A549 (cell line): ENCODE measurements at regions not wholly inside any gene's neighbourhood (a gene's known extent, or its start where the extent isn't known, plus 50 kb on each side); places are given as distances from the start of the nearest gene placed in this dataset.

Experiments
- ATAC-seq, 2 experiments: fragments of 200-7000 bp in 1 of 2; fragments of >200 bp in 1 of 2; cut with Nextera tagmentation in 1 of 2; cut with Tn5 transposase in 1 of 2; 3 replicates each; pipeline versions ENCODE4 v1.8.0 to v1.9.1; 2018 to 2020; ENCODE audit warnings: mild to moderate bottlenecking in 1 of 2, moderate library complexity in 1 of 2
- CTCF ChIA-PET: fragments of 300-600 bp; sonication (Branson Sonifier 250); formaldehyde crosslinking; extraction: SDS; loops from one replicate; lab custom pipeline; 2021; ENCODE audit warnings: antibody characterized with exemption, inconsistent platforms; lab: Yijun Ruan, JAX
- POLR2A ChIA-PET: fragments of 350-600 bp; formaldehyde crosslinking; extraction: SDS; loops from one replicate; lab custom pipeline; 2021; ENCODE audit warnings: antibody characterized with exemption, inconsistent platforms; lab: Yijun Ruan, JAX
- DNase-seq, 2 experiments: peaks; one replicate each; pipeline versions ENCODE4 v3.0.0 to v3.0.0-alpha.2; 2011 to 2016; ENCODE audit warnings: low read depth in 1 of 2, low spot score in 1 of 2
- FAIRE-seq: peaks from 2 replicates; lab custom pipeline; 2011; peaks lifted over from hg19 to GRCh38; lab: Jason Lieb, UNC
- H3K27ac ChIP-seq, 2 experiments: fragments of >200 bp; sonication (Bioruptor Twin); formaldehyde crosslinking; 3 replicates each; pipeline ENCODE4 v1.5.1; 2016 to 2017
- H3K4me1 ChIP-seq: fragments of >200 bp; sonication (Bioruptor Twin); formaldehyde crosslinking; 3 replicates; pipeline ENCODE4 v1.6.1; 2016
- H3K4me2 ChIP-seq: fragments of >200 bp; sonication (Bioruptor Twin); formaldehyde crosslinking; 3 replicates; pipeline ENCODE4 v1.6.1; 2016
- H3K4me3 ChIP-seq: fragments of >200 bp; sonication (Bioruptor Twin); formaldehyde crosslinking; 3 replicates; pipeline ENCODE4 v1.5.1; 2016
- H3K9me3 ChIP-seq: fragments of >200 bp; sonication (Bioruptor Twin); formaldehyde crosslinking; 3 replicates; pipeline ENCODE4 v1.6.1; 2016
- BHLHE40 ChIP-seq: IDR thresholded peaks from 2 replicates; pipeline ENCODE4 v1.6.1; 2012; ENCODE audit warnings: low read depth, low read length, inconsistent platforms
- CEBPB ChIP-seq, 2 experiments: fragments of >200 bp in 1 of 2; sonication (Bioruptor Twin) in 1 of 2; formaldehyde crosslinking in 1 of 2; IDR thresholded peaks; 2 replicates each; pipeline ENCODE4 v1.6.1; 2012 to 2016
- E2F6 ChIP-seq: IDR thresholded peaks from 2 replicates; pipeline ENCODE4 v1.6.1; 2012; ENCODE audit warnings: low read depth, borderline replicate concordance
- EHF ChIP-seq: fragments of 250-450 bp; sonication (Bioruptor Pico); IDR thresholded peaks from 2 replicates; pipeline ENCODE4 v1.5.0; 2020; ENCODE audit warnings: mild to moderate bottlenecking
- EHMT2 ChIP-seq: fragments of 200-600 bp; sonication (generic); IDR thresholded peaks from 2 replicates; pipeline ENCODE4 v1.6.1; 2016; ENCODE audit warnings: antibody characterized with exemption, low read depth, mild to moderate bottlenecking, moderate library complexity
- FOSL2 ChIP-seq, 2 experiments: fragments of 450-650 bp in 1 of 2; fragments of >200 bp in 1 of 2; sonication (Bioruptor Twin) in 1 of 2; formaldehyde crosslinking; IDR thresholded peaks; 2 replicates each; pipeline versions ENCODE4 v1.5.0 to v1.6.1; 2016 to 2020; ENCODE audit warnings: mild to moderate bottlenecking in 1 of 2, moderate library complexity in 1 of 2
- GATA3 ChIP-seq: IDR thresholded peaks from 2 replicates; pipeline ENCODE4 v1.6.1; 2012; ENCODE audit warnings: borderline replicate concordance
- HMGXB4 ChIP-seq: fragments of 250-450 bp; sonication (Bioruptor Pico); IDR thresholded peaks from 2 replicates; pipeline ENCODE4 v1.5.0; 2021; ENCODE audit warnings: mild to moderate bottlenecking, moderate library complexity, borderline replicate concordance
- HOXA7 ChIP-seq: fragments of 250-450 bp; sonication (Bioruptor Pico); IDR thresholded peaks from 2 replicates; pipeline ENCODE4 v1.5.0; 2020; ENCODE audit warnings: mild to moderate bottlenecking, moderate library complexity
- HOXB5 ChIP-seq: fragments of 250-450 bp; sonication (Bioruptor Pico); IDR thresholded peaks from 2 replicates; pipeline ENCODE4 v1.5.0; 2020; ENCODE audit warnings: mild to moderate bottlenecking, moderate library complexity
- JUN ChIP-seq, 2 experiments: fragments of >200 bp; sonication (Bioruptor Twin); formaldehyde crosslinking; IDR thresholded peaks; 2 replicates in 1 of 2; 3 replicates in 1 of 2; pipeline ENCODE4 v1.6.1; 2016 to 2017
- KDM1A ChIP-seq: fragments of 200-600 bp; sonication (generic); IDR thresholded peaks from 2 replicates; pipeline ENCODE4 v1.6.1; 2016; ENCODE audit warnings: low read depth, mild to moderate bottlenecking
- MAFK ChIP-seq: fragments of 450-650 bp; IDR thresholded peaks from 2 replicates; pipeline ENCODE4 v1.6.1; 2014; ENCODE audit not compliant: partially characterized antibody
- MAX ChIP-seq: IDR thresholded peaks from 2 replicates; pipeline ENCODE4 v1.6.1; 2012
- NPAS2 ChIP-seq: fragments of 250-450 bp; sonication (Bioruptor Pico); IDR thresholded peaks from 2 replicates; pipeline ENCODE4 v1.8.0; 2022; ENCODE audit warnings: mild to moderate bottlenecking, moderate library complexity, borderline replicate concordance
- PBX3 ChIP-seq: IDR thresholded peaks from 2 replicates; pipeline ENCODE4 v1.6.1; 2012
- POLR2A ChIP-seq: IDR thresholded peaks from 2 replicates; pipeline ENCODE4 v1.6.1; 2012; ENCODE audit warnings: mild to moderate bottlenecking, low read length
- POLR2AphosphoS2 ChIP-seq: conservative IDR thresholded peaks from 2 replicates; pipeline ENCODE4 v1.6.1; 2012; ENCODE audit warnings: low read length, improper control_type of control experiment, inconsistent platforms
- RAD21 ChIP-seq, 2 experiments: fragments of >200 bp in 1 of 2; sonication (Bioruptor Twin) in 1 of 2; formaldehyde crosslinking in 1 of 2; IDR thresholded peaks in 1 of 2; conservative IDR thresholded peaks in 1 of 2; 2 replicates in 1 of 2; 3 replicates in 1 of 2; pipeline ENCODE4 v1.6.1; 2012 to 2018; ENCODE audit warnings: inconsistent platforms in 1 of 2
- REST ChIP-seq: fragments of 200-600 bp; sonication (generic); IDR thresholded peaks from 2 replicates; pipeline ENCODE4 v1.6.1; 2016; ENCODE audit warnings: antibody characterized with exemption, mild to moderate bottlenecking, moderate library complexity
- TP53 ChIP-seq: fragments of 250-450 bp; sonication (Bioruptor Pico); IDR thresholded peaks from 2 replicates; pipeline ENCODE4 v1.5.0; 2021; ENCODE audit warnings: mild to moderate bottlenecking, moderate library complexity
- ZC3H11A ChIP-seq: fragments of 450-650 bp; IDR thresholded peaks from 2 replicates; pipeline ENCODE4 v1.6.1; 2014; ENCODE audit warnings: antibody characterized with exemption, mild to moderate bottlenecking
- ZFP36 ChIP-seq: fragments of 450-650 bp; IDR thresholded peaks from 2 replicates; pipeline ENCODE4 v1.6.1; 2014; ENCODE audit warnings: borderline replicate concordance; ENCODE audit not compliant: partially characterized antibody
- WGBS: methylation state at CpG from one replicate; pipeline ENCODE4 v1.1.6; 2017; ENCODE audit errors: missing lambda C conversion rate; 5-methylcytosine and 5-hydroxymethylcytosine counted together
- TF ChIP-seq, protein P1 (sequence below): fragments of 250-450 bp; sonication (Bioruptor Pico); IDR thresholded peaks from 2 replicates; pipeline ENCODE4 v1.5.0; 2020; ENCODE audit warnings: low read depth, mild to moderate bottlenecking, moderate library complexity
- TF ChIP-seq, protein P2 (sequence below): fragments of 450-650 bp; IDR thresholded peaks from 2 replicates; pipeline ENCODE4 v1.6.1; 2014; ENCODE audit warnings: antibody characterized with exemption

- DNase-seq (no peak), ATAC-seq (no peak), FAIRE-seq (no peak)
- no peak overlapping the region for H3K4me2 ChIP-seq
- POLR2A ChIA-PET = no interaction called here
- CTCF ChIA-PET = no interaction called here
- H3K27ac ChIP-seq = no peak overlapping the region
- no peak overlapping the region for H3K4me3 ChIP-seq
- 47% methylated on average over 3 of the region's 3 CpGs for WGBS
- no peaks in the 10 kb centered on the region for H3K4me1 ChIP-seq
- TF ChIP-seq PBX3 (no peak), POLR2AphosphoS2 (no peak), JUN (IDR thresholded peaks at IDR 0.05) (no peak), NPAS2 (CRISPR knock-in tag) (no peak), TP53 (no peak), EHF (CRISPR knock-in tag) (no peak)
- no peaks in the 10 kb centered on the region for H3K9me3 ChIP-seq
Measured at GRCh38 chr1:181335631-181336030, 147.7 kb upstream of the CACNA1E start.

DNA sequence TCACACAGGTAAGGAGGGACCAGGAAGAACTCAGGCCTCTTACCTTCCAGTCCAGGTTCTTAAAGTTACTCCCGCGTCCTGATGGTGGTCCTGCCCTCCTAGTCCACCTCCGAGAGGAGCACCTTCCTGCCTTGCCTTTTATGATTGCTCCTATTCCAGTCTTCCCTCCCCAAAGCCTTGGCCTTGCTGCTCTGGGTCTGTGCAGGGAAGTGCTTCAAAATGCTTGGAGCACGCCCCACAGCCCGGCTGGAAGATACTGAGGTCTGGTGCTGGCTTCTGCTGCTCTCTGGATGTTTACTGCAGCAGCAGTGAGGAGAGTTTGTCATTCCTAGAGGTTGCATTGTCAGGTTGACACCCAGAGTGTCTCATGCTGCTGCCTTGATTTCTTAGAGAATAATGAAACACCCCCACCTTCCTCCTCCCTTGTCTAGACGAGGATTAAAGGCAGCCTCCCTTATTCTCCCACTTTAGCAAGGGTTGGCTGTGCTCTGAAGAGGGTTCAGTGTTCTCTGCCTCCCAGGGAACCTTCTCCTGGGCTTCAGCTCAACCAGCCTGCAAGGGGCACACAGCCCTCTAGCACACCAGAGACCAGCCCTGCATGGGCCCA lies 142.2 kb upstream of the CACNA1E start:
- H3K4me1 ChIP-seq = no peaks in the 10 kb centered on the region
- ChIA-PET POLR2A (no interaction called here), CTCF (no interaction called here)
- ATAC-seq = no peak
- no peak for DNase-seq
- TF ChIP-seq GATA3 (no peak), CEBPB (IDR thresholded peaks at IDR 0.05) (no peak), E2F6 (no peak), BHLHE40 (no peak), HOXB5 (no peak), MAFK (no peak), POLR2A (no peak), MAX (no peak), RAD21 (conservative IDR thresholded peaks at IDR 0.05 in 1 of 2, IDR thresholded peaks at IDR 0.05 in 1 of 2) (no peak), POLR2AphosphoS2 (no peak), TP53 (no peak), ZC3H11A (no peak)
- TF ChIP-seq, protein P1, sequence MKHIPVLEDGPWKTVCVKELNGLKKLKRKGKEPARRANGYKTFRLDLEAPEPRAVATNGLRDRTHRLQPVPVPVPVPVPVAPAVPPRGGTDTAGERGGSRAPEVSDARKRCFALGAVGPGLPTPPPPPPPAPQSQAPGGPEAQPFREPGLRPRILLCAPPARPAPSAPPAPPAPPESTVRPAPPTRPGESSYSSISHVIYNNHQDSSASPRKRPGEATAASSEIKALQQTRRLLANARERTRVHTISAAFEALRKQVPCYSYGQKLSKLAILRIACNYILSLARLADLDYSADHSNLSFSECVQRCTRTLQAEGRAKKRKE (CRISPR knock-in tag) = no peak
- no peak overlapping the region for H3K4me2 ChIP-seq
- no peak for FAIRE-seq
- WGBS = 43% methylated on average over 6 of the region's 6 CpGs
- H3K4me3 ChIP-seq = no peak overlapping the region
- H3K9me3 ChIP-seq = no peaks in the 10 kb centered on the region
- no peak overlapping the region for H3K27ac ChIP-seq

- no peaks in the 10 kb centered on the region for H3K9me3 ChIP-seq
- DNase-seq (no peak), ATAC-seq (no peak), FAIRE-seq (no peak)
- ChIA-PET POLR2A (no interaction called here), CTCF (no interaction called here)
- no peak overlapping the region for H3K27ac ChIP-seq
- H3K4me1 ChIP-seq = no peaks in the 10 kb centered on the region
- H3K4me3 ChIP-seq = no peak overlapping the region
- WGBS = 67% methylated on average over 3 of the region's 3 CpGs
- no peak overlapping the region for H3K4me2 ChIP-seq
- TF ChIP-seq HMGXB4 (CRISPR knock-in tag) (no peak), HOXA7 (CRISPR knock-in tag) (no peak), KDM1A (no peak), ZFP36 (no peak), EHMT2 (no peak), FOSL2 (IDR thresholded peaks at IDR 0.05) (no peak), FOSL2 (CRISPR knock-in tag; IDR thresholded peaks at IDR 0.05) (no peak), REST (no peak), MAFK (no peak)
- TF ChIP-seq, protein P2, sequence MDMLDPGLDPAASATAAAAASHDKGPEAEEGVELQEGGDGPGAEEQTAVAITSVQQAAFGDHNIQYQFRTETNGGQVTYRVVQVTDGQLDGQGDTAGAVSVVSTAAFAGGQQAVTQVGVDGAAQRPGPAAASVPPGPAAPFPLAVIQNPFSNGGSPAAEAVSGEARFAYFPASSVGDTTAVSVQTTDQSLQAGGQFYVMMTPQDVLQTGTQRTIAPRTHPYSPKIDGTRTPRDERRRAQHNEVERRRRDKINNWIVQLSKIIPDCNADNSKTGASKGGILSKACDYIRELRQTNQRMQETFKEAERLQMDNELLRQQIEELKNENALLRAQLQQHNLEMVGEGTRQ = no peak
Measured at GRCh38 chr1:181344091-181344490, 139.2 kb upstream of the CACNA1E start.
